HepG2 (cell line): ENCODE measurements at regions not wholly inside any gene's neighbourhood (a gene's known extent, or its start where the extent isn't known, plus 50 kb on each side); places are given as distances from the start of the nearest gene placed in this dataset.

Source experiments
- CTCF ChIP-seq: sonication (generic); formaldehyde crosslinking; IDR thresholded peaks from 2 replicates; pipeline ENCODE4 v1.5.0; 2020; ENCODE audit warnings: mild to moderate bottlenecking, missing genetic modification reagents, moderate library complexity
- EZH2 ChIP-seq: conservative IDR thresholded peaks from 2 replicates; pipeline ENCODE4 v1.6.1; 2012; ENCODE audit warnings: mild to moderate bottlenecking, low read depth, low read length, moderate library complexity
- FIP1L1 ChIP-seq: fragments of 200-400 bp; formaldehyde crosslinking; IDR thresholded peaks from 2 replicates; pipeline ENCODE4 v1.6.1; 2018; ENCODE audit warnings: low read depth, mild to moderate bottlenecking, low read length, moderate library complexity, borderline replicate concordance; ENCODE audit not compliant: insufficient read depth
- HMG20A ChIP-seq: IDR thresholded peaks from 2 replicates; pipeline ENCODE4 v1.6.1; 2016; ENCODE audit warnings: borderline replicate concordance
- JDP2 ChIP-seq: sonication (generic); formaldehyde crosslinking; IDR thresholded peaks from 2 replicates; pipeline ENCODE4 v1.8.1; 2022; ENCODE audit warnings: missing genetic modification reagents, borderline replicate concordance
- RELA ChIP-seq: sonication (generic); formaldehyde crosslinking; IDR thresholded peaks from 2 replicates; pipeline ENCODE4 v1.4.0; 2020; ENCODE audit warnings: missing genetic modification reagents
- STAG1 ChIP-seq: sonication (generic); formaldehyde crosslinking; IDR thresholded peaks from 2 replicates; pipeline ENCODE4 v1.4.0; 2020; ENCODE audit warnings: missing genetic modification reagents
- ZFP36 ChIP-seq: fragments of 150-350 bp; IDR thresholded peaks from 2 replicates; pipeline ENCODE4 v1.6.1; 2018; ENCODE audit warnings: borderline replicate concordance, low read length, low read depth; ENCODE audit not compliant: partially characterized antibody
- ZNF232 ChIP-seq: sonication (generic); formaldehyde crosslinking; IDR thresholded peaks from 2 replicates; pipeline ENCODE4 v1.4.0; 2020; ENCODE audit warnings: missing genetic modification reagents, borderline replicate concordance
- TF ChIP-seq, protein P1 (sequence below): sonication (generic); formaldehyde crosslinking; IDR thresholded peaks from 2 replicates; pipeline ENCODE4 v1.4.0; 2020; ENCODE audit warnings: mild to moderate bottlenecking, missing genetic modification reagents, borderline replicate concordance
- TF ChIP-seq, protein P2 (sequence below): sonication (generic); formaldehyde crosslinking; IDR thresholded peaks from 2 replicates; pipeline ENCODE4 v1.4.0; 2020; ENCODE audit warnings: low read depth, missing genetic modification reagents
- TF ChIP-seq, protein P3 (sequence below): sonication (generic); formaldehyde crosslinking; IDR thresholded peaks from 2 replicates; pipeline ENCODE4 v1.4.0; 2020; ENCODE audit warnings: missing genetic modification reagents

- TF ChIP-seq FIP1L1 (no peak), HMG20A (CRISPR knock-in tag) (no peak), STAG1 (CRISPR knock-in tag) (no peak), RELA (CRISPR knock-in tag) (no peak), JDP2 (CRISPR knock-in tag) (no peak), CTCF (CRISPR knock-in tag) (no peak), ZFP36 (no peak), ZNF232 (CRISPR knock-in tag) (no peak), EZH2 (no peak)
- TF ChIP-seq, protein P1, sequence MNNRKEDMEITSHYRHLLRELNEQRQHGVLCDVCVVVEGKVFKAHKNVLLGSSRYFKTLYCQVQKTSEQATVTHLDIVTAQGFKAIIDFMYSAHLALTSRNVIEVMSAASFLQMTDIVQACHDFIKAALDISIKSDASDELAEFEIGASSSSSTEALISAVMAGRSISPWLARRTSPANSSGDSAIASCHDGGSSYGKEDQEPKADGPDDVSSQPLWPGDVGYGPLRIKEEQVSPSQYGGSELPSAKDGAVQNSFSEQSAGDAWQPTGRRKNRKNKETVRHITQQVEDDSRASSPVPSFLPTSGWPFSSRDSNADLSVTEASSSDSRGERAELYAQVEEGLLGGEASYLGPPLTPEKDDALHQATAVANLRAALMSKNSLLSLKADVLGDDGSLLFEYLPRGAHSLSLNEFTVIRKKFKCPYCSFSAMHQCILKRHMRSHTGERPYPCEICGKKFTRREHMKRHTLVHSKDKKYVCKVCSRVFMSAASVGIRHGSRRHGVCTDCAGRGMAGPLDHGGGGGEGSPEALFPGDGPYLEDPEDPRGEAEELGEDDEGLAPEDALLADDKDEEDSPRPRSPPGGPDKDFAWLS, result no peak
- TF ChIP-seq, protein P2, sequence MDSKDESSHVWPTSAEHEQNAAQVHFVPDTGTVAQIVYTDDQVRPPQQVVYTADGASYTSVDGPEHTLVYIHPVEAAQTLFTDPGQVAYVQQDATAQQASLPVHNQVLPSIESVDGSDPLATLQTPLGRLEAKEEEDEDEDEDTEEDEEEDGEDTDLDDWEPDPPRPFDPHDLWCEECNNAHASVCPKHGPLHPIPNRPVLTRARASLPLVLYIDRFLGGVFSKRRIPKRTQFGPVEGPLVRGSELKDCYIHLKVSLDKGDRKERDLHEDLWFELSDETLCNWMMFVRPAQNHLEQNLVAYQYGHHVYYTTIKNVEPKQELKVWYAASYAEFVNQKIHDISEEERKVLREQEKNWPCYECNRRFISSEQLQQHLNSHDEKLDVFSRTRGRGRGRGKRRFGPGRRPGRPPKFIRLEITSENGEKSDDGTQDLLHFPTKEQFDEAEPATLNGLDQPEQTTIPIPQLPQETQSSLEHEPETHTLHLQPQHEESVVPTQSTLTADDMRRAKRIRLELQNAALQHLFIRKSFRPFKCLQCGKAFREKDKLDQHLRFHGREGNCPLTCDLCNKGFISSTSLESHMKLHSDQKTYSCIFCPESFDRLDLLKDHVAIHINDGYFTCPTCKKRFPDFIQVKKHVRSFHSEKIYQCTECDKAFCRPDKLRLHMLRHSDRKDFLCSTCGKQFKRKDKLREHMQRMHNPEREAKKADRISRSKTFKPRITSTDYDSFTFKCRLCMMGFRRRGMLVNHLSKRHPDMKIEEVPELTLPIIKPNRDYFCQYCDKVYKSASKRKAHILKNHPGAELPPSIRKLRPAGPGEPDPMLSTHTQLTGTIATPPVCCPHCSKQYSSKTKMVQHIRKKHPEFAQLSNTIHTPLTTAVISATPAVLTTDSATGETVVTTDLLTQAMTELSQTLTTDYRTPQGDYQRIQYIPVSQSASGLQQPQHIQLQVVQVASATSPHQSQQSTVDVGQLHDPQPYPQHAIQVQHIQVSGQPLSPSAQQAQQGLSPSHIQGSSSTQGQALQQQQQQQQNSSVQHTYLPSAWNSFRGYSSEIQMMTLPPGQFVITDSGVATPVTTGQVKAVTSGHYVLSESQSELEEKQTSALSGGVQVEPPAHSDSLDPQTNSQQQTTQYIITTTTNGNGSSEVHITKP, result no peak
- TF ChIP-seq, protein P3, sequence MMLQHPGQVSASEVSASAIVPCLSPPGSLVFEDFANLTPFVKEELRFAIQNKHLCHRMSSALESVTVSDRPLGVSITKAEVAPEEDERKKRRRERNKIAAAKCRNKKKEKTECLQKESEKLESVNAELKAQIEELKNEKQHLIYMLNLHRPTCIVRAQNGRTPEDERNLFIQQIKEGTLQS (CRISPR knock-in tag), result no peak
Observed at GRCh38 chr5:98187945-98188344, 585.5 kb upstream of the RGMB start.
